HG03520 (cell line): ENCODE measurements at regions not wholly inside any gene's neighbourhood (a gene's known extent, or its start where the extent isn't known, plus 50 kb on each side); places are given as distances from the start of the nearest gene placed in this dataset.

ENCODE experiments used
- ATAC-seq: cut with Tn5 transposase; IDR thresholded peaks from one replicate; pipeline ENCODE4 v1.9.1; 2021; ENCODE audit warnings: mild to moderate bottlenecking, moderate library complexity; ENCODE audit not compliant: unreplicated experiment

- ATAC-seq, result no peak
Observed at GRCh38 chr11:42545954-42546353, 765.8 kb upstream of the API5 start.

- ATAC-seq, result no peak
Observed at GRCh38 chr11:42552786-42553185, 759.0 kb upstream of the API5 start.

- ATAC-seq, result no peak
Observed at GRCh38 chr11:42555190-42555589, 756.6 kb upstream of the API5 start.

GRCh38 chr11:42571131-42571877 lies 740.5 kb upstream of the API5 start:
- ATAC-seq, result no peak

- no peak for ATAC-seq
Observed at GRCh38 chr11:42571878-42572610, 739.8 kb upstream of the API5 start.

- no peak for ATAC-seq
Observed at GRCh38 chr11:42576318-42576717, 735.5 kb upstream of the API5 start.

- ATAC-seq, result no peak
Observed at GRCh38 chr11:42589286-42589685, 722.5 kb upstream of the API5 start.

GRCh38 chr11:42591841-42592240 lies 720.0 kb upstream of the API5 start:
- ATAC-seq, result no peak

GRCh38 chr11:42593441-42593840 lies 718.4 kb upstream of the API5 start:
- no peak for ATAC-seq

GRCh38 chr11:42595876-42596275 lies 715.9 kb upstream of the API5 start:
- ATAC-seq, result no peak

GRCh38 chr11:42596576-42597145 lies 715.1 kb upstream of the API5 start:
- no peak for ATAC-seq

GRCh38 chr11:42598341-42598740 lies 713.5 kb upstream of the API5 start:
- ATAC-seq, result no peak

- no peak for ATAC-seq
Observed at GRCh38 chr11:42620796-42621195, 691.0 kb upstream of the API5 start.

GRCh38 chr11:42625757-42626665 lies 685.8 kb upstream of the API5 start:
- ATAC-seq, result no peak

GRCh38 chr11:42631220-42631843 lies 680.5 kb upstream of the API5 start:
- no peak for ATAC-seq

GRCh38 chr11:42646959-42647358 lies 664.8 kb upstream of the API5 start:
- ATAC-seq, result no peak

- ATAC-seq, result no peak
Observed at GRCh38 chr11:42647993-42648392, 663.8 kb upstream of the API5 start.

GRCh38 chr11:42651621-42652020 lies 660.2 kb upstream of the API5 start:
- ATAC-seq, result no peak

GRCh38 chr11:42657169-42657568 lies 654.6 kb upstream of the API5 start:
- no peak for ATAC-seq

- ATAC-seq, result no peak
Observed at GRCh38 chr11:42661942-42662341, 649.9 kb upstream of the API5 start.
